ENCODE measurements at regions not wholly inside any gene's neighbourhood (a gene's known extent, or its start where the extent isn't known, plus 50 kb on each side); places are given as distances from the start of the nearest gene placed in this dataset.

GRCh38 chr20:57990396-57990987 is 238.0 kb downstream of the ANKRD60 start:
- Histone ChIP-seq H3K79me1 (replicated peaks; ENCODE audit: low read length, poor library complexity, severe bottlenecking) (no peaks in the 10 kb centered on the region), H3K9ac (ENCODE audit: low read length) (peak overlapping the region; percentile 52), H3K27me3 (ENCODE audit: control insufficient read depth in 1 of 2, insufficient read depth in 1 of 2, low read length in 2 of 2) (peaks cover 0 to 25% of the 10 kb centered on the region in 2 experiments), H3K4ac (ENCODE audit: low read depth in 1 of 2, low read length in 2 of 2) (no peak overlapping the region), H2BK12ac (ENCODE audit: low read length in 2 of 2) (no peak overlapping the region), H2AFZ (ENCODE audit: low read depth, low read length) (no peak overlapping the region), H3K4me2 (ENCODE audit: low read length, poor library complexity, severe bottlenecking) (no peak overlapping the region), H4K8ac (ENCODE audit: low read length) (no peak overlapping the region), H3K9me3 (ENCODE audit: control insufficient read depth, low read length) (no peaks in the 10 kb centered on the region), H2BK15ac (ENCODE audit: low read depth, poor library complexity, severe bottlenecking) (no peak overlapping the region), H2BK120ac (ENCODE audit: low read depth, low read length) (no peak overlapping the region), H3K23ac (ENCODE audit: low read length in 2 of 2) (no peak overlapping the region), H3K4me3 (ENCODE audit: insufficient read depth in 1 of 2, low read depth in 1 of 2, low read length in 2 of 2) (no peak overlapping the region), H3K27ac (ENCODE audit: low read length, poor library complexity, severe bottlenecking) (no peak overlapping the region), H2BK5ac (ENCODE audit: low read depth, low read length, poor library complexity, severe bottlenecking) (no peak overlapping the region), H3K14ac (ENCODE audit: low read length in 2 of 2) (no peak overlapping the region), H3K18ac (ENCODE audit: low read depth in 1 of 2, low read length in 2 of 2) (no peak overlapping the region), H3K36me3 (ENCODE audit: control insufficient read depth in 1 of 2, insufficient read depth in 2 of 2, low read depth in 1 of 2, low read length in 2 of 2) (no peaks in the 10 kb centered on the region), H4K91ac (ENCODE audit: low read length) (no peak overlapping the region), H2AK5ac (ENCODE audit: low read length, severe bottlenecking) (no peak overlapping the region), H3K4me1 (ENCODE audit: control insufficient read depth, insufficient read depth, low read depth, low read length) (no peaks in the 10 kb centered on the region)
- DNase-seq: no peak
- 50% methylated on average over 7 of the region's 8 CpGs for WGBS

DNA sequence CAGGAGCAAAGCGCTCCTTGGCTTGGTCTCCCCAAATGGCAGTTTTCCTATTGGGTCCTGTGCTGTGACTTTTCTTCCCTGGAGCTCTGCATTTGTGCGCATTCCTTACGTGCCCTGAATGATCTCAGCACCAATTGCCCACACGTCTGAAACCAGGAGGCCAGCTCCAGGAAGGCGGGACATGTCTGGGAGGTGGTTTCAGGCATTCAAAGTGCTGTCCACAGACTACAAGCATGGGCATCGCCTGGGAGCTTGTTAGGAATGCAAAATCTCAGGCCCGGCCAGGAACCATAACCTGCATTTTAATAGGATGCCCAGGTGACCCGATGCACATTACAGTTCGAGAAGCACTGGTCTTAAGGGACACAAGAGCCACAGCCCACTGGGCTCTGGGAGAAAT is 239.6 kb downstream of the ANKRD60 start:
- H2BK15ac ChIP-seq (ENCODE audit: low read depth, poor library complexity, severe bottlenecking): no peak overlapping the region
- no peak overlapping the region for H3K4me2 ChIP-seq (ENCODE audit: low read length, poor library complexity, severe bottlenecking)
- H3K14ac ChIP-seq (ENCODE audit: low read length in 2 of 2): no peak overlapping the region
- no peak overlapping the region for H3K9ac ChIP-seq (ENCODE audit: low read length)
- no peak overlapping the region for H2AK5ac ChIP-seq (ENCODE audit: low read length, severe bottlenecking)
- H3K9me3 ChIP-seq (ENCODE audit: control insufficient read depth, low read length): no peaks in the 10 kb centered on the region
- H4K8ac ChIP-seq (ENCODE audit: low read length): no peak overlapping the region
- no peaks in the 10 kb centered on the region for H3K79me1 ChIP-seq (replicated peaks; ENCODE audit: low read length, poor library complexity, severe bottlenecking)
- H3K4ac ChIP-seq (ENCODE audit: low read depth in 1 of 2, low read length in 2 of 2): no peak overlapping the region
- no peak overlapping the region for H3K27ac ChIP-seq (ENCODE audit: low read length, poor library complexity, severe bottlenecking)
- no peak overlapping the region for H3K23ac ChIP-seq (ENCODE audit: low read length in 2 of 2)
- 73% methylated on average over 9 of the region's 9 CpGs for WGBS
- H2BK120ac ChIP-seq (ENCODE audit: low read depth, low read length): no peak overlapping the region
- H2AFZ ChIP-seq (ENCODE audit: low read depth, low read length): no peak overlapping the region
- no peak overlapping the region for H4K91ac ChIP-seq (ENCODE audit: low read length)
- no peak for DNase-seq
- H3K27me3 ChIP-seq (ENCODE audit: control insufficient read depth in 1 of 2, insufficient read depth in 1 of 2, low read length in 2 of 2): peaks cover 0 to 17% of the 10 kb centered on the region in 2 experiments
- no peak overlapping the region for H2BK5ac ChIP-seq (ENCODE audit: low read depth, low read length, poor library complexity, severe bottlenecking)
- H3K18ac ChIP-seq (ENCODE audit: low read depth in 1 of 2, low read length in 2 of 2): no peak overlapping the region
- H3K4me3 ChIP-seq (ENCODE audit: insufficient read depth in 1 of 2, low read depth in 1 of 2, low read length in 2 of 2): no peak overlapping the region
- no peaks in the 10 kb centered on the region for H3K36me3 ChIP-seq (ENCODE audit: control insufficient read depth in 1 of 2, insufficient read depth in 2 of 2, low read depth in 1 of 2, low read length in 2 of 2)
- H3K4me1 ChIP-seq (ENCODE audit: control insufficient read depth, insufficient read depth, low read depth, low read length): no peaks in the 10 kb centered on the region
- no peak overlapping the region for H2BK12ac ChIP-seq (ENCODE audit: low read length in 2 of 2)

DNA sequence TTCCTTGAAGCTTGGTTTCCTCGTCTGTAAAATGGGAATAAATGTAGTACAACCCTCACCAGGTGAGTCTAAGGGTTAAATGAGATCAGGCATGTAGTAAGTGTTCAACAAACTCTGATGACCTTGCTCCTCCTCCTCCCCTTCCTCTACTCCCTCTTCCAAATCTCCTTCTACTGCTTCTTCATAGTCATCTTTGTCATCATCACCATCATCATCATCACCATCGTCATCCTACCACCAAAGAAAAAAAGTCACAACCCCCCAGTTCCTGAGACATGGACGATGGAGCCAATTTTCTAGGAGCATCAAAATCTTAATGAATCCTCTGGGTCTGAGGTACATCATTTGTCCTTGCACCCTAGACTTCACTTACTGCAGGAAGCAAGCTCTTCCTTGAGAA is 240.0 kb downstream of the ANKRD60 start:
- Histone ChIP-seq H2BK15ac (ENCODE audit: low read depth, poor library complexity, severe bottlenecking) (no peak overlapping the region), H4K91ac (ENCODE audit: low read length) (no peak overlapping the region), H3K27me3 (ENCODE audit: control insufficient read depth in 1 of 2, insufficient read depth in 1 of 2, low read length in 2 of 2) (peaks cover 0 to 13% of the 10 kb centered on the region in 2 experiments), H2BK12ac (ENCODE audit: low read length in 2 of 2) (no peak overlapping the region), H2BK5ac (ENCODE audit: low read depth, low read length, poor library complexity, severe bottlenecking) (no peak overlapping the region), H3K4me1 (ENCODE audit: control insufficient read depth, insufficient read depth, low read depth, low read length) (no peaks in the 10 kb centered on the region), H3K27ac (ENCODE audit: low read length, poor library complexity, severe bottlenecking) (no peak overlapping the region), H3K4me2 (ENCODE audit: low read length, poor library complexity, severe bottlenecking) (no peak overlapping the region), H3K9me3 (ENCODE audit: control insufficient read depth, low read length) (no peaks in the 10 kb centered on the region), H3K4me3 (ENCODE audit: insufficient read depth in 1 of 2, low read depth in 1 of 2, low read length in 2 of 2) (no peak overlapping the region), H2AK5ac (ENCODE audit: low read length, severe bottlenecking) (no peak overlapping the region), H2BK120ac (ENCODE audit: low read depth, low read length) (no peak overlapping the region), H3K36me3 (ENCODE audit: control insufficient read depth in 1 of 2, insufficient read depth in 2 of 2, low read depth in 1 of 2, low read length in 2 of 2) (no peaks in the 10 kb centered on the region), H3K14ac (ENCODE audit: low read length in 2 of 2) (no peak overlapping the region), H3K9ac (ENCODE audit: low read length) (no peak overlapping the region), H3K79me1 (replicated peaks; ENCODE audit: low read length, poor library complexity, severe bottlenecking) (no peaks in the 10 kb centered on the region), H3K18ac (ENCODE audit: low read depth in 1 of 2, low read length in 2 of 2) (no peak overlapping the region), H3K23ac (ENCODE audit: low read length in 2 of 2) (no peak overlapping the region), H2AFZ (ENCODE audit: low read depth, low read length) (no peak overlapping the region), H3K4ac (ENCODE audit: low read depth in 1 of 2, low read length in 2 of 2) (no peak overlapping the region), H4K8ac (ENCODE audit: low read length) (no peak overlapping the region)
- 88% methylated on average over 2 of the region's 3 CpGs for WGBS
- no peak for DNase-seq

DNA sequence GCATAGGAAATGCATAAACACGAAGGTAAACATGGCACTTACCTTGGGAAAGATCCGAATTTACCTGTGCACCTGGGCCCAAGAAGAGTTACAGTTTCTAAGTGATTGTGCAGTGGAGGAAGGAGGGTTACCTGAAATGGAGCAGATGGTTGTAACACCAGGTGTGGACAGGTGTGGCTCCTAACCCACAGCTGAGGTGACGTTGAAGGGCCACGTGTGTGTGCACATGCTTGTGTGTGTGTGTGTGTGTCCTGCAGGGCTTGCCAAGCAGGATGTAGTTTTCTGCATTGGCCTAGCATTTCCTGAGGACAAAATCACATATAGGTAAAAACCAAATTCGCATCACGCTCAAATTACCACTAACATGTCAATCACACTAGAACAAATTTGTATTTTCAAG is 240.8 kb downstream of the ANKRD60 start:
- H2BK120ac ChIP-seq (ENCODE audit: low read depth, low read length): no peak overlapping the region
- H3K27ac ChIP-seq (ENCODE audit: low read length, poor library complexity, severe bottlenecking): no peak overlapping the region
- H3K4me2 ChIP-seq (ENCODE audit: low read length, poor library complexity, severe bottlenecking): no peak overlapping the region
- H3K18ac ChIP-seq (ENCODE audit: low read depth in 1 of 2, low read length in 2 of 2): no peak overlapping the region
- no peak overlapping the region for H3K4ac ChIP-seq (ENCODE audit: low read depth in 1 of 2, low read length in 2 of 2)
- no peak overlapping the region for H3K14ac ChIP-seq (ENCODE audit: low read length in 2 of 2)
- H3K27me3 ChIP-seq (ENCODE audit: control insufficient read depth in 1 of 2, insufficient read depth in 1 of 2, low read length in 2 of 2): peaks cover 0 to 13% of the 10 kb centered on the region in 2 experiments
- H3K9me3 ChIP-seq (ENCODE audit: control insufficient read depth, low read length): no peaks in the 10 kb centered on the region
- H2AK5ac ChIP-seq (ENCODE audit: low read length, severe bottlenecking): no peak overlapping the region
- H4K91ac ChIP-seq (ENCODE audit: low read length): no peak overlapping the region
- no peak overlapping the region for H3K23ac ChIP-seq (ENCODE audit: low read length in 2 of 2)
- no peak overlapping the region for H2BK15ac ChIP-seq (ENCODE audit: low read depth, poor library complexity, severe bottlenecking)
- H2BK5ac ChIP-seq (ENCODE audit: low read depth, low read length, poor library complexity, severe bottlenecking): no peak overlapping the region
- WGBS: 71% methylated on average over 6 of the region's 6 CpGs
- no peak overlapping the region for H4K8ac ChIP-seq (ENCODE audit: low read length)
- no peak for DNase-seq
- no peak overlapping the region for H3K9ac ChIP-seq (ENCODE audit: low read length)
- no peak overlapping the region for H2AFZ ChIP-seq (ENCODE audit: low read depth, low read length)
- H3K36me3 ChIP-seq (ENCODE audit: control insufficient read depth in 1 of 2, insufficient read depth in 2 of 2, low read depth in 1 of 2, low read length in 2 of 2): no peaks in the 10 kb centered on the region
- H2BK12ac ChIP-seq (ENCODE audit: low read length in 2 of 2): no peak overlapping the region
- no peak overlapping the region for H3K4me3 ChIP-seq (ENCODE audit: insufficient read depth in 1 of 2, low read depth in 1 of 2, low read length in 2 of 2)
- H3K4me1 ChIP-seq (ENCODE audit: control insufficient read depth, insufficient read depth, low read depth, low read length): peaks cover 1% of the 10 kb centered on the region
- no peaks in the 10 kb centered on the region for H3K79me1 ChIP-seq (replicated peaks; ENCODE audit: low read length, poor library complexity, severe bottlenecking)
